HepG2 (cell line): ENCODE measurements at regions not wholly inside any gene's neighbourhood (a gene's known extent, or its start where the extent isn't known, plus 50 kb on each side); places are given as distances from the start of the nearest gene placed in this dataset.

Experiments used
- ATAC-seq: fragments of 200-7000 bp; cut with Tn5 transposase; 3 replicates; pipeline ENCODE4 v1.9.1; 2020; ENCODE audit warnings: mild to moderate bottlenecking, moderate library complexity
- BruUV-seq: library from RNA; stranded (reverse); fragments of 400-500 nt; replicated peaks from 2 replicates; lab custom pipeline; 2021; lab: Mats Ljungman, UMichigan
- CTCF ChIA-PET: fragments of 300-600 bp; formaldehyde crosslinking; extraction: SDS; loops from one replicate; lab custom pipeline; 2021; ENCODE audit warnings: low total read pairs, inconsistent platforms, low intra/inter-chr PET ratio; lab: Yijun Ruan, JAX
- POLR2A ChIA-PET: fragments of 350-600 bp; sonication (Branson Sonifier 250); formaldehyde crosslinking; loops from one replicate; lab custom pipeline; 2020; ENCODE audit warnings: antibody characterized with exemption, inconsistent platforms; lab: Yijun Ruan, JAX
- DNase-seq: peaks from one replicate; pipeline ENCODE4 v3.0.0-alpha.2; 2015; ENCODE audit warnings: low spot score
- FAIRE-seq: peaks from 3 replicates; lab custom pipeline; 2011; peaks lifted over from hg19 to GRCh38; lab: Jason Lieb, UNC
- H2AFZ ChIP-seq: one replicate; pipeline ENCODE4 v1.6.1; 2011; ENCODE audit warnings: low read length, inconsistent platforms
- H3K27ac ChIP-seq: fragments of 300-600 bp; 3 replicates; pipeline ENCODE4 v1.8.0; 2011; ENCODE audit warnings: mixed run types, mild to moderate bottlenecking, mixed read lengths, low read length, inconsistent platforms; ENCODE audit not compliant: insufficient read depth; ENCODE audit errors: extremely low read length
- H3K27me3 ChIP-seq, 2 experiments: fragments of 200-600 bp in 1 of 2; 2 replicates in 1 of 2; 3 replicates in 1 of 2; pipeline versions ENCODE4 v1.6.0 to v1.8.0; 2011; ENCODE audit warnings: low read length in 2 of 2, mild to moderate bottlenecking in 2 of 2, moderate library complexity in 2 of 2, inconsistent platforms in 1 of 2; ENCODE audit not compliant: insufficient read depth in 2 of 2, control insufficient read depth in 1 of 2
- H3K36me3 ChIP-seq, 2 experiments: fragments of 200-600 bp in 1 of 2; replicated peaks in 1 of 2; 2 replicates in 1 of 2; 3 replicates in 1 of 2; pipeline versions ENCODE4 v1.5.1 to v1.8.0; 2011; ENCODE audit warnings: low read length in 2 of 2, inconsistent platforms in 1 of 2; ENCODE audit not compliant: insufficient read depth in 2 of 2, control insufficient read depth in 1 of 2
- H3K4me1 ChIP-seq: 2 replicates; pipeline ENCODE4 v1.5.1; 2012; ENCODE audit warnings: low read length, inconsistent platforms; ENCODE audit not compliant: insufficient read depth
- H3K4me2 ChIP-seq: 2 replicates; pipeline ENCODE4 v1.6.0; 2011; ENCODE audit warnings: low read depth, low read length, inconsistent platforms
- H3K4me3 ChIP-seq, 3 experiments: fragments of 200-600 bp in 1 of 3; sonication (generic), shearing (Covaris generic) in 1 of 3; replicated peaks in 1 of 3; 2 replicates each; pipeline ENCODE4 v1.5.1; 2011 to 2016; ENCODE audit warnings: low read length in 3 of 3, inconsistent platforms in 2 of 3, low read depth in 2 of 3, mild to moderate bottlenecking in 2 of 3, control low read depth in 1 of 3, mixed read lengths in 1 of 3; ENCODE audit not compliant: insufficient read depth in 1 of 3
- H3K79me2 ChIP-seq: one replicate; pipeline ENCODE4 v1.6.1; 2011; ENCODE audit warnings: low read length, inconsistent platforms; ENCODE audit not compliant: insufficient read depth
- H3K9ac ChIP-seq: 2 replicates; pipeline ENCODE4 v1.6.0; 2011; ENCODE audit warnings: mild to moderate bottlenecking, low read depth, low read length, inconsistent platforms; ENCODE audit not compliant: insufficient read depth
- H3K9me3 ChIP-seq: 2 replicates; pipeline ENCODE4 v1.5.1; 2012; ENCODE audit warnings: mild to moderate bottlenecking, low read length
- H4K20me1 ChIP-seq: 2 replicates; pipeline ENCODE4 v1.6.0; 2011; ENCODE audit warnings: inconsistent platforms, mild to moderate bottlenecking, low read length, moderate library complexity; ENCODE audit not compliant: insufficient read depth
- IKZF4 ChIP-seq: sonication (generic); formaldehyde crosslinking; IDR thresholded peaks from 2 replicates; pipeline ENCODE4 v1.5.1; 2020; ENCODE audit warnings: borderline replicate concordance, mild to moderate bottlenecking, low read depth, missing genetic modification reagents; ENCODE audit errors: not compliant biosample characterization
- KAT2B ChIP-seq: fragments of 150-350 bp; IDR thresholded peaks from 2 replicates; pipeline ENCODE4 v1.6.1; 2014; ENCODE audit warnings: low read depth, low read length, borderline replicate concordance
- MAFG ChIP-seq: sonication (generic); formaldehyde crosslinking; IDR thresholded peaks from 2 replicates; pipeline ENCODE4 v1.5.1; 2020; ENCODE audit warnings: mild to moderate bottlenecking, missing genetic modification reagents
- MTA1 ChIP-seq: sonication (generic); formaldehyde crosslinking; IDR thresholded peaks from 2 replicates; pipeline ENCODE4 v1.4.0; 2020; ENCODE audit warnings: missing genetic modification reagents, mild to moderate bottlenecking, borderline replicate concordance
- NFIB ChIP-seq: sonication (generic); formaldehyde crosslinking; IDR thresholded peaks from 2 replicates; pipeline ENCODE4 v1.9.0; 2021; ENCODE audit warnings: missing genetic modification reagents, mild to moderate bottlenecking, borderline replicate concordance
- TCF12 ChIP-seq, 2 experiments: fragments of 450-650 bp in 1 of 2; sonication (generic) in 1 of 2; formaldehyde crosslinking in 1 of 2; IDR thresholded peaks; 2 replicates each; pipeline versions ENCODE4 v1.6.1 to v1.8.0; 2017 to 2022; ENCODE audit warnings: antibody characterized with exemption in 1 of 2, mild to moderate bottlenecking in 1 of 2, missing genetic modification reagents in 1 of 2, moderate library complexity in 1 of 2
- WGBS: methylation state at CpG from one replicate; pipeline ENCODE4 v1.1.6; 2017; ENCODE audit warnings: low lambda C conversion rate; 5-methylcytosine and 5-hydroxymethylcytosine counted together
- in situ Hi-C: cut with HindIII; loops from 2 replicates; pipeline ENCODE4 v1.10.0; 2017; ENCODE audit warnings: low pct_unique_long_range_greater_than_20kb; ENCODE audit not compliant: extremely low pct_ligation_motif_present
- intact Hi-C: fragments of 100-400 bp; cut with micrococcal nuclease; formaldehyde crosslinking; loops from one replicate; pipeline ENCODE4 v1.10.0; 2022; ENCODE audit not compliant: unreplicated experiment
- TF ChIP-seq, protein P1 (sequence below): sonication (generic); formaldehyde crosslinking; IDR thresholded peaks from 2 replicates; pipeline ENCODE4 v1.5.0; 2020; ENCODE audit warnings: missing genetic modification reagents
- TF ChIP-seq, protein P2 (sequence below): sonication (generic); formaldehyde crosslinking; IDR thresholded peaks from 2 replicates; pipeline ENCODE4 v1.4.0; 2020; ENCODE audit warnings: mild to moderate bottlenecking, low read depth, missing genetic modification reagents
- TF ChIP-seq, protein P3 (sequence below): sonication (generic); formaldehyde crosslinking; IDR thresholded peaks from 2 replicates; pipeline ENCODE4 v1.8.1; 2023; ENCODE audit warnings: mild to moderate bottlenecking, missing genetic modification reagents

DNA sequence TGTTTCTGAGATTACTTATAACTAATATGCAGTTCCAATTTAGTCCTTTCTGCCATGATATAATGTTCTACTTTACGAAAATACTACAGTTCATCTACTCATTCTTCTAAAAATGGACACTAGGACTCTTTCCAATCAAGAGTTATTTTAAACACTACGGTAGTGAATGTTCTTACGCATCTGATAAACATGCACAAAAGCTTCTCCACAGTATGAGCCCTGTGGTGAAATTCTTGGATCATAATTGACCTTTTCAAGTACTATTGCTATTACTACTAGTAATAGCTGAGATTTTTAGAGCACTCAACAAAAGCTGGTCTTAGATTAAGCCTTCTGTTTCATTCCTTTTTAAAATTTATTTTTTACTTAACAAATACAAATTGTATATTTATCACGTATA is 106.4 kb downstream of the CH25H start:
- FAIRE-seq, result no peak
- Histone ChIP-seq H3K4me2 (no peak overlapping the region), H3K79me2 (no peaks in the 10 kb centered on the region), H4K20me1 (no peaks in the 10 kb centered on the region), H3K36me3 (no peaks in the 10 kb centered on the region), H3K9me3 (no peaks in the 10 kb centered on the region), H3K4me3 (no peak overlapping the region), H2AFZ (no peak overlapping the region), H3K27ac (no peak overlapping the region), H3K27me3 (no peaks in the 10 kb centered on the region), H3K4me1 (no peaks in the 10 kb centered on the region), H3K9ac (no peak overlapping the region)
- DNase-seq, result no peak
- POLR2A ChIA-PET, result no interaction called here
- WGBS, result 4% methylated on average over 4 of the region's 4 CpGs
- TF ChIP-seq, protein P1, sequence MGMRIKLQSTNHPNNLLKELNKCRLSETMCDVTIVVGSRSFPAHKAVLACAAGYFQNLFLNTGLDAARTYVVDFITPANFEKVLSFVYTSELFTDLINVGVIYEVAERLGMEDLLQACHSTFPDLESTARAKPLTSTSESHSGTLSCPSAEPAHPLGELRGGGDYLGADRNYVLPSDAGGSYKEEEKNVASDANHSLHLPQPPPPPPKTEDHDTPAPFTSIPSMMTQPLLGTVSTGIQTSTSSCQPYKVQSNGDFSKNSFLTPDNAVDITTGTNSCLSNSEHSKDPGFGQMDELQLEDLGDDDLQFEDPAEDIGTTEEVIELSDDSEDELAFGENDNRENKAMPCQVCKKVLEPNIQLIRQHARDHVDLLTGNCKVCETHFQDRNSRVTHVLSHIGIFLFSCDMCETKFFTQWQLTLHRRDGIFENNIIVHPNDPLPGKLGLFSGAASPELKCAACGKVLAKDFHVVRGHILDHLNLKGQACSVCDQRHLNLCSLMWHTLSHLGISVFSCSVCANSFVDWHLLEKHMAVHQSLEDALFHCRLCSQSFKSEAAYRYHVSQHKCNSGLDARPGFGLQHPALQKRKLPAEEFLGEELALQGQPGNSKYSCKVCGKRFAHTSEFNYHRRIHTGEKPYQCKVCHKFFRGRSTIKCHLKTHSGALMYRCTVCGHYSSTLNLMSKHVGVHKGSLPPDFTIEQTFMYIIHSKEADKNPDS, result no peak
- no peak for TF ChIP-seq MAFG (CRISPR knock-in tag)
- no peak for TF ChIP-seq MTA1 (CRISPR knock-in tag)
- no peak for TF ChIP-seq NFIB (CRISPR knock-in tag)
- TF ChIP-seq IKZF4, result no peak
- TF ChIP-seq, protein P2, sequence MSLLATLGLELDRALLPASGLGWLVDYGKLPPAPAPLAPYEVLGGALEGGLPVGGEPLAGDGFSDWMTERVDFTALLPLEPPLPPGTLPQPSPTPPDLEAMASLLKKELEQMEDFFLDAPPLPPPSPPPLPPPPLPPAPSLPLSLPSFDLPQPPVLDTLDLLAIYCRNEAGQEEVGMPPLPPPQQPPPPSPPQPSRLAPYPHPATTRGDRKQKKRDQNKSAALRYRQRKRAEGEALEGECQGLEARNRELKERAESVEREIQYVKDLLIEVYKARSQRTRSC (CRISPR knock-in tag), result no peak
- TF ChIP-seq KAT2B, result no peak
- TF ChIP-seq TCF12 (IDR thresholded peaks at IDR 0.05), result no peak
- TF ChIP-seq TCF12 (CRISPR knock-in tag; IDR thresholded peaks at IDR 0.05), result no peak
- TF ChIP-seq, protein P3, sequence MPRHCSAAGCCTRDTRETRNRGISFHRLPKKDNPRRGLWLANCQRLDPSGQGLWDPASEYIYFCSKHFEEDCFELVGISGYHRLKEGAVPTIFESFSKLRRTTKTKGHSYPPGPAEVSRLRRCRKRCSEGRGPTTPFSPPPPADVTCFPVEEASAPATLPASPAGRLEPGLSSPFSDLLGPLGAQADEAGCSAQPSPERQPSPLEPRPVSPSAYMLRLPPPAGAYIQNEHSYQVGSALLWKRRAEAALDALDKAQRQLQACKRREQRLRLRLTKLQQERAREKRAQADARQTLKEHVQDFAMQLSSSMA (CRISPR knock-in tag), result no peak
- ATAC-seq, result no peak
- no TSS peak for BruUV-seq
- intact Hi-C loops (no loop called here), in situ Hi-C loops (no loop called here)
- CTCF ChIA-PET, result no interaction called here
